ENCODE measurements at regions not wholly inside any gene's neighbourhood (a gene's known extent, or its start where the extent isn't known, plus 50 kb on each side); places are given as distances from the start of the nearest gene placed in this dataset.

DNA sequence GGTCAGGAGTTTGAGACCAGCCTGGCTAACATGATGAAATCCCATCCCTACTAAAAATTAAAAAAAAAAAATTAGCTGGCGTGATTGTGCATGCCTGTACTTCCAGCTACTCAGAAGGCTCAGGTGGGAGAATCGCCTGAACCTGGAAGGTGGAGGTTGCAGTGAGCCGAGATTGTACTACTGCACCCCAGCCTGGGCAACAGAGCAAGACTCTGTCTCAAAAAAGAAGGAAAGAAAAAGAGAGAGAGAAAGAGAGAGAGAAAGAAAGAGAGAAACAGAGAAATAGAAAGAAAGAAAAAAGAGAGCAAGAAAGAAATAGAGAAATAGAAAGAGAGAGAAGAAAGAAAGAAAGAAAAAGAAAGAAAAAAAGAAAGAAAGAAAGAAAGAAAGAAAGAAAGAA lies 292.8 kb upstream of the KLF6 start:
- TF ChIP-seq, protein P1, sequence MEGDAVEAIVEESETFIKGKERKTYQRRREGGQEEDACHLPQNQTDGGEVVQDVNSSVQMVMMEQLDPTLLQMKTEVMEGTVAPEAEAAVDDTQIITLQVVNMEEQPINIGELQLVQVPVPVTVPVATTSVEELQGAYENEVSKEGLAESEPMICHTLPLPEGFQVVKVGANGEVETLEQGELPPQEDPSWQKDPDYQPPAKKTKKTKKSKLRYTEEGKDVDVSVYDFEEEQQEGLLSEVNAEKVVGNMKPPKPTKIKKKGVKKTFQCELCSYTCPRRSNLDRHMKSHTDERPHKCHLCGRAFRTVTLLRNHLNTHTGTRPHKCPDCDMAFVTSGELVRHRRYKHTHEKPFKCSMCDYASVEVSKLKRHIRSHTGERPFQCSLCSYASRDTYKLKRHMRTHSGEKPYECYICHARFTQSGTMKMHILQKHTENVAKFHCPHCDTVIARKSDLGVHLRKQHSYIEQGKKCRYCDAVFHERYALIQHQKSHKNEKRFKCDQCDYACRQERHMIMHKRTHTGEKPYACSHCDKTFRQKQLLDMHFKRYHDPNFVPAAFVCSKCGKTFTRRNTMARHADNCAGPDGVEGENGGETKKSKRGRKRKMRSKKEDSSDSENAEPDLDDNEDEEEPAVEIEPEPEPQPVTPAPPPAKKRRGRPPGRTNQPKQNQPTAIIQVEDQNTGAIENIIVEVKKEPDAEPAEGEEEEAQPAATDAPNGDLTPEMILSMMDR (IDR thresholded peaks at IDR 0.05), result no peak
- TF ChIP-seq EZH2 (IDR thresholded peaks at IDR 0.05; ENCODE audit: borderline replicate concordance, insufficient read depth, low read depth, low read length, poor library complexity, severe bottlenecking), result no peak

All from B cell (primary cell).